Erythroblast (primary cell): ENCODE measurements at regions not wholly inside any gene's neighbourhood (a gene's known extent, or its start where the extent isn't known, plus 50 kb on each side); places are given as distances from the start of the nearest gene placed in this dataset.

ENCODE experiments used
- GATA1 ChIP-seq: IDR thresholded peaks from 2 replicates; pipeline ENCODE4 v1.6.1; 2011; ENCODE audit warnings: low read depth, mild to moderate bottlenecking, control low read depth, low read length, moderate library complexity
- POLR2A ChIP-seq: IDR thresholded peaks from 2 replicates; pipeline ENCODE4 v1.6.1; 2011; ENCODE audit warnings: mild to moderate bottlenecking, low read length

- TF ChIP-seq GATA1 (no peak), POLR2A (no peak)
Measured at GRCh38 chrX:125153621-125154020, 166.1 kb upstream of the TEX13C start.
